ENCODE measurements at regions not wholly inside any gene's neighbourhood (a gene's known extent, or its start where the extent isn't known, plus 50 kb on each side); places are given as distances from the start of the nearest gene placed in this dataset.

DNA sequence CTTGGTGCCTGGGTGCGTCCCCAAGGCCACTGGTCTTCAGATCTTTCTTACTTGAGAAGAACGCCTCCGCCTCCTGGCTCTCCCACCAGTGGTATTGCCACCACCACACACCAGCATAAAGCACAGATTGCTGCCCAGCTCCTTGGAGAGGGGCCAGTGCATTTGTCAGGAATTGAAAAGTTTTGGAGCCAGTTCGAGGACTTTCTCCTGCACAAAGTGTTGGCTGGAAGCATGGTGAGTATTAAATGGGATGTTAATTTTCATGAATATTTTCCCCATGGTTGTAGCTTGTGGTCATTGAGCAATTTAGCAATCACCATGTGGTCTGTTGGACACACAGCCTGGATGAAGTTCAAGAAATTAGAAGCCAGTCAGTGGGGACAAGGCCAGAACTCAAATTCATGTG lies 684.6 kb upstream of the FANCL start:
- Histone ChIP-seq H3K9me2 (ENCODE audit: insufficient read depth, low read length) (no peaks in the 10 kb centered on the region), H3K9me3 (ENCODE audit: low read length) (no peaks in the 10 kb centered on the region), H2AFZ (ENCODE audit: low read depth, low read length) (no peak overlapping the region), H3K4me3 (ENCODE audit: low read length) (no peak overlapping the region), H4K20me1 (ENCODE audit: insufficient read depth) (no peaks in the 10 kb centered on the region), H3K4me2 (ENCODE audit: low read length) (no peak overlapping the region), H3K27ac (ENCODE audit: low read length) (no peak overlapping the region), H3K27me3 (ENCODE audit: insufficient read depth, low read depth, low read length) (no peaks in the 10 kb centered on the region), H3K79me2 (replicated peaks; ENCODE audit: insufficient read depth, low read length) (no peaks in the 10 kb centered on the region), H3K36me3 (ENCODE audit: insufficient read depth, low read length) (no peaks in the 10 kb centered on the region), H3F3A (ENCODE audit: insufficient read depth, low read length, poor library complexity, severe bottlenecking) (no peaks in the 10 kb centered on the region), H3K9ac (ENCODE audit: low read length) (no peak overlapping the region)
- TF ChIP-seq EP300 (conservative IDR thresholded peaks at IDR 0.05; ENCODE audit: poor library complexity, severe bottlenecking): no peak
- TF ChIP-seq MXI1 (conservative IDR thresholded peaks at IDR 0.05; ENCODE audit: poor library complexity, severe bottlenecking): no peak
- TF ChIP-seq, protein P1, sequence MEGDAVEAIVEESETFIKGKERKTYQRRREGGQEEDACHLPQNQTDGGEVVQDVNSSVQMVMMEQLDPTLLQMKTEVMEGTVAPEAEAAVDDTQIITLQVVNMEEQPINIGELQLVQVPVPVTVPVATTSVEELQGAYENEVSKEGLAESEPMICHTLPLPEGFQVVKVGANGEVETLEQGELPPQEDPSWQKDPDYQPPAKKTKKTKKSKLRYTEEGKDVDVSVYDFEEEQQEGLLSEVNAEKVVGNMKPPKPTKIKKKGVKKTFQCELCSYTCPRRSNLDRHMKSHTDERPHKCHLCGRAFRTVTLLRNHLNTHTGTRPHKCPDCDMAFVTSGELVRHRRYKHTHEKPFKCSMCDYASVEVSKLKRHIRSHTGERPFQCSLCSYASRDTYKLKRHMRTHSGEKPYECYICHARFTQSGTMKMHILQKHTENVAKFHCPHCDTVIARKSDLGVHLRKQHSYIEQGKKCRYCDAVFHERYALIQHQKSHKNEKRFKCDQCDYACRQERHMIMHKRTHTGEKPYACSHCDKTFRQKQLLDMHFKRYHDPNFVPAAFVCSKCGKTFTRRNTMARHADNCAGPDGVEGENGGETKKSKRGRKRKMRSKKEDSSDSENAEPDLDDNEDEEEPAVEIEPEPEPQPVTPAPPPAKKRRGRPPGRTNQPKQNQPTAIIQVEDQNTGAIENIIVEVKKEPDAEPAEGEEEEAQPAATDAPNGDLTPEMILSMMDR (IDR thresholded peaks at IDR 0.05; ENCODE audit: poor library complexity, severe bottlenecking): no peak
- TF ChIP-seq TAF1 (IDR thresholded peaks at IDR 0.05; ENCODE audit: low read depth): no peak
- no peak for TF ChIP-seq RAD21 (conservative IDR thresholded peaks at IDR 0.05)
- TF ChIP-seq SMC3 (conservative IDR thresholded peaks at IDR 0.05; ENCODE audit: poor library complexity): no peak
- no peak for TF ChIP-seq POLR2AphosphoS5 (IDR thresholded peaks at IDR 0.05)
- TF ChIP-seq, protein P2, sequence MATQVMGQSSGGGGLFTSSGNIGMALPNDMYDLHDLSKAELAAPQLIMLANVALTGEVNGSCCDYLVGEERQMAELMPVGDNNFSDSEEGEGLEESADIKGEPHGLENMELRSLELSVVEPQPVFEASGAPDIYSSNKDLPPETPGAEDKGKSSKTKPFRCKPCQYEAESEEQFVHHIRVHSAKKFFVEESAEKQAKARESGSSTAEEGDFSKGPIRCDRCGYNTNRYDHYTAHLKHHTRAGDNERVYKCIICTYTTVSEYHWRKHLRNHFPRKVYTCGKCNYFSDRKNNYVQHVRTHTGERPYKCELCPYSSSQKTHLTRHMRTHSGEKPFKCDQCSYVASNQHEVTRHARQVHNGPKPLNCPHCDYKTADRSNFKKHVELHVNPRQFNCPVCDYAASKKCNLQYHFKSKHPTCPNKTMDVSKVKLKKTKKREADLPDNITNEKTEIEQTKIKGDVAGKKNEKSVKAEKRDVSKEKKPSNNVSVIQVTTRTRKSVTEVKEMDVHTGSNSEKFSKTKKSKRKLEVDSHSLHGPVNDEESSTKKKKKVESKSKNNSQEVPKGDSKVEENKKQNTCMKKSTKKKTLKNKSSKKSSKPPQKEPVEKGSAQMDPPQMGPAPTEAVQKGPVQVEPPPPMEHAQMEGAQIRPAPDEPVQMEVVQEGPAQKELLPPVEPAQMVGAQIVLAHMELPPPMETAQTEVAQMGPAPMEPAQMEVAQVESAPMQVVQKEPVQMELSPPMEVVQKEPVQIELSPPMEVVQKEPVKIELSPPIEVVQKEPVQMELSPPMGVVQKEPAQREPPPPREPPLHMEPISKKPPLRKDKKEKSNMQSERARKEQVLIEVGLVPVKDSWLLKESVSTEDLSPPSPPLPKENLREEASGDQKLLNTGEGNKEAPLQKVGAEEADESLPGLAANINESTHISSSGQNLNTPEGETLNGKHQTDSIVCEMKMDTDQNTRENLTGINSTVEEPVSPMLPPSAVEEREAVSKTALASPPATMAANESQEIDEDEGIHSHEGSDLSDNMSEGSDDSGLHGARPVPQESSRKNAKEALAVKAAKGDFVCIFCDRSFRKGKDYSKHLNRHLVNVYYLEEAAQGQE (IDR thresholded peaks at IDR 0.05; ENCODE audit: borderline replicate concordance): no peak
- no peak for TF ChIP-seq EZH2 (IDR thresholded peaks at IDR 0.05; ENCODE audit: borderline replicate concordance, insufficient read depth, low read length, poor library complexity, severe bottlenecking)

DNA sequence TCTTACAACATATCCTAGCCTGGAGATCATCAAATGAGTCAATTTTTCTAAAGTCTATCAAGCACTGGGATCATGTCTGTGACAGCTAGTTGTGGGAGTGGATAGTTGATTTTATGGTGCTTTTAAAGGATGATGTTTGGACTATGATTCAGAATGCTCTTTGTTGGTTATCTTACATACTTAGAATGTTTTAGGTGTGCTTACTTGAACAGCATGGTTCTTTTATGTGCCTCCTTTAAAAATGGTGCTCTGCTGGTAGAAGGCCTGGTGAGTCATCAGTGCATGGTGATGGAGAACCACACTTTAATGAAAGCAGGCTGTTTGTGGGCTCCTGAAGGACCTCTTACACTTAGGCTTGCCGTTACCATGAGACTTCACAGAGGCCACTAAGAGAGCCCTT lies 682.7 kb upstream of the FANCL start:
- H3K27me3 ChIP-seq (ENCODE audit: insufficient read depth, low read depth, low read length): no peaks in the 10 kb centered on the region
- TF ChIP-seq SMC3 (conservative IDR thresholded peaks at IDR 0.05; ENCODE audit: poor library complexity): no peak
- TF ChIP-seq EP300 (conservative IDR thresholded peaks at IDR 0.05; ENCODE audit: poor library complexity, severe bottlenecking): no peak
- TF ChIP-seq, protein P1 (IDR thresholded peaks at IDR 0.05; ENCODE audit: poor library complexity, severe bottlenecking): no peak
- no peak for TF ChIP-seq RAD21 (conservative IDR thresholded peaks at IDR 0.05)
- no peak for TF ChIP-seq EZH2 (IDR thresholded peaks at IDR 0.05; ENCODE audit: borderline replicate concordance, insufficient read depth, low read length, poor library complexity, severe bottlenecking)
- no peak for TF ChIP-seq MXI1 (conservative IDR thresholded peaks at IDR 0.05; ENCODE audit: poor library complexity, severe bottlenecking)
- TF ChIP-seq TAF1 (IDR thresholded peaks at IDR 0.05; ENCODE audit: low read depth): no peak
- H3K9me2 ChIP-seq (ENCODE audit: insufficient read depth, low read length): no peaks in the 10 kb centered on the region
- H3F3A ChIP-seq (ENCODE audit: insufficient read depth, low read length, poor library complexity, severe bottlenecking): no peaks in the 10 kb centered on the region
- no peak overlapping the region for H3K27ac ChIP-seq (ENCODE audit: low read length)
- H3K4me3 ChIP-seq (ENCODE audit: low read length): no peak overlapping the region
- no peaks in the 10 kb centered on the region for H3K36me3 ChIP-seq (ENCODE audit: insufficient read depth, low read length)
- H4K20me1 ChIP-seq (ENCODE audit: insufficient read depth): no peaks in the 10 kb centered on the region
- no peak overlapping the region for H3K4me2 ChIP-seq (ENCODE audit: low read length)
- H3K9ac ChIP-seq (ENCODE audit: low read length): no peak overlapping the region
- H3K9me3 ChIP-seq (ENCODE audit: low read length): no peaks in the 10 kb centered on the region
- H2AFZ ChIP-seq (ENCODE audit: low read depth, low read length): no peak overlapping the region
- H3K79me2 ChIP-seq (replicated peaks; ENCODE audit: insufficient read depth, low read length): no peaks in the 10 kb centered on the region
